Right ventricle myocardium superior (tissue), 1 donor: ENCODE measurements at regions not wholly inside any gene's neighbourhood (a gene's known extent, or its start where the extent isn't known, plus 50 kb on each side); places are given as distances from the start of the nearest gene placed in this dataset.
"Not testable (repeated sequence)": the region's sequence is repeated elsewhere in the genome, so short reads cannot be mapped to it uniquely, and the experiment has no call there.

Experiments
- ATAC-seq: fragments of 200-7000 bp; cut with Tn5 transposase; one replicate; pipeline ENCODE4 v1.9.1; 2020; ENCODE audit warnings: mild to moderate bottlenecking; ENCODE audit not compliant: poor library complexity
- DNase-seq: peaks from one replicate; pipeline ENCODE4 v3.0.0-alpha.2; 2020
- intact Hi-C: fragments of 100-400 bp; cut with DNase I; formaldehyde crosslinking; loops from one replicate; pipeline ENCODE4 v1.11.2; 2022
- donor health status: DM: no; HTN: yes; CAD: no; lungs with severe emphysema.

GRCh38 chr2:89935436-89935835, 1244.0 kb downstream of the RPIA start:
- ATAC-seq, intact Hi-C loops, DNase-seq: not testable (repeated sequence)

GRCh38 chr2:89936011-89936410, 1244.5 kb downstream of the RPIA start:
- DNase-seq, ATAC-seq, intact Hi-C loops: not testable (repeated sequence)

- ATAC-seq, intact Hi-C loops: not testable (repeated sequence)
These were observed 1245.1 kb downstream of the RPIA start for GRCh38 chr2:89936559-89936958.

GRCh38 chr2:89938756-89939155, 1247.3 kb downstream of the RPIA start:
- DNase-seq, intact Hi-C loops, ATAC-seq: not testable (repeated sequence)

More at GRCh38 chr2:89936559-89936958, 1245.1 kb downstream of the RPIA start:
- not testable (repeated sequence) for DNase-seq

- intact Hi-C loops, DNase-seq, ATAC-seq: not testable (repeated sequence)
These were observed 1252.8 kb downstream of the RPIA start for GRCh38 chr2:89944267-89944666.

- DNase-seq, intact Hi-C loops, ATAC-seq: not testable (repeated sequence)
These were observed 1253.6 kb downstream of the RPIA start for GRCh38 chr2:89945004-89945616.

- DNase-seq, ATAC-seq, intact Hi-C loops: not testable (repeated sequence)
These were observed 1255.8 kb downstream of the RPIA start for GRCh38 chr2:89947208-89947815.

- intact Hi-C loops, ATAC-seq, DNase-seq: not testable (repeated sequence)
These were observed 1256.6 kb downstream of the RPIA start for GRCh38 chr2:89948102-89948501.

- intact Hi-C loops, DNase-seq, ATAC-seq: not testable (repeated sequence)
These were observed 1259.3 kb downstream of the RPIA start for GRCh38 chr2:89950807-89951206.

- intact Hi-C loops, DNase-seq, ATAC-seq: not testable (repeated sequence)
These were observed 1265.8 kb downstream of the RPIA start for GRCh38 chr2:89957236-89957635.

- ATAC-seq, DNase-seq, intact Hi-C loops: not testable (repeated sequence)
These were observed 1268.4 kb downstream of the RPIA start for GRCh38 chr2:89959729-89960378.

GRCh38 chr2:89960570-89960969, 1269.1 kb downstream of the RPIA start:
- DNase-seq, intact Hi-C loops, ATAC-seq: not testable (repeated sequence)

GRCh38 chr2:89968567-89968966, 1277.1 kb downstream of the RPIA start:
- ATAC-seq, DNase-seq, intact Hi-C loops: not testable (repeated sequence)

- intact Hi-C loops, ATAC-seq: not testable (repeated sequence)
These were observed 1277.7 kb downstream of the RPIA start for GRCh38 chr2:89969190-89969589.

GRCh38 chr2:89973849-89974248, 1282.4 kb downstream of the RPIA start:
- intact Hi-C loops, ATAC-seq, DNase-seq: not testable (repeated sequence)

More at GRCh38 chr2:89969190-89969589, 1277.7 kb downstream of the RPIA start:
- not testable (repeated sequence) for DNase-seq

GRCh38 chr2:89979826-89980537, 1288.5 kb downstream of the RPIA start:
- ATAC-seq, intact Hi-C loops, DNase-seq: not testable (repeated sequence)

- ATAC-seq, DNase-seq, intact Hi-C loops: not testable (repeated sequence)
These were observed 1290.8 kb downstream of the RPIA start for GRCh38 chr2:89982246-89982645.

GRCh38 chr2:89985650-89986049, 1294.2 kb downstream of the RPIA start:
- ATAC-seq, intact Hi-C loops: not testable (repeated sequence)

GRCh38 chr2:89986532-89986931, 1295.1 kb downstream of the RPIA start:
- DNase-seq, intact Hi-C loops, ATAC-seq: not testable (repeated sequence)

More at GRCh38 chr2:89985650-89986049, 1294.2 kb downstream of the RPIA start:
- DNase-seq, result not testable (repeated sequence)
